Lower leg skin (tissue), 4 donors: ENCODE measurements at regions not wholly inside any gene's neighbourhood (a gene's known extent, or its start where the extent isn't known, plus 50 kb on each side); places are given as distances from the start of the nearest gene placed in this dataset.

Experiments
- DNase-seq, 2 donors: peaks; one replicate each; pipeline ENCODE4 v3.0.0-alpha.2; 2019; ENCODE audit warnings: low spot score in 2 of 2
- H3K4me3 ChIP-seq: fragments of 200-600 bp; sonication (generic); 2 replicates; pipeline ENCODE4 v1.5.1; 2017; ENCODE audit warnings: mild to moderate bottlenecking, low read depth; ENCODE audit not compliant: poor library complexity, severe bottlenecking
- POLR2A ChIP-seq, 2 donors: fragments of 450-650 bp; IDR thresholded peaks; one replicate each; pipeline ENCODE4 v1.6.1; 2016 to 2017; ENCODE audit warnings: antibody characterized with exemption in 2 of 2, mild to moderate bottlenecking in 1 of 2, moderate library complexity in 1 of 2
- WGBS, 2 donors: methylation state at CpG; one replicate each; pipeline ENCODE4 v1.1.5; 2018; 5-methylcytosine and 5-hydroxymethylcytosine counted together
- intact Hi-C: fragments of 100-400 bp; cut with DNase I; formaldehyde crosslinking; loops from one replicate; pipeline ENCODE4 v1.15.0; 2023; ENCODE audit warnings: low total_unique reads
- TF ChIP-seq, protein P1 (sequence below), 3 donors: fragments of 450-650 bp; IDR thresholded peaks; one replicate each; pipeline ENCODE4 v1.5.1; 2016; ENCODE audit warnings: antibody characterized with exemption in 3 of 3, mild to moderate bottlenecking in 3 of 3, moderate library complexity in 2 of 3

DNA sequence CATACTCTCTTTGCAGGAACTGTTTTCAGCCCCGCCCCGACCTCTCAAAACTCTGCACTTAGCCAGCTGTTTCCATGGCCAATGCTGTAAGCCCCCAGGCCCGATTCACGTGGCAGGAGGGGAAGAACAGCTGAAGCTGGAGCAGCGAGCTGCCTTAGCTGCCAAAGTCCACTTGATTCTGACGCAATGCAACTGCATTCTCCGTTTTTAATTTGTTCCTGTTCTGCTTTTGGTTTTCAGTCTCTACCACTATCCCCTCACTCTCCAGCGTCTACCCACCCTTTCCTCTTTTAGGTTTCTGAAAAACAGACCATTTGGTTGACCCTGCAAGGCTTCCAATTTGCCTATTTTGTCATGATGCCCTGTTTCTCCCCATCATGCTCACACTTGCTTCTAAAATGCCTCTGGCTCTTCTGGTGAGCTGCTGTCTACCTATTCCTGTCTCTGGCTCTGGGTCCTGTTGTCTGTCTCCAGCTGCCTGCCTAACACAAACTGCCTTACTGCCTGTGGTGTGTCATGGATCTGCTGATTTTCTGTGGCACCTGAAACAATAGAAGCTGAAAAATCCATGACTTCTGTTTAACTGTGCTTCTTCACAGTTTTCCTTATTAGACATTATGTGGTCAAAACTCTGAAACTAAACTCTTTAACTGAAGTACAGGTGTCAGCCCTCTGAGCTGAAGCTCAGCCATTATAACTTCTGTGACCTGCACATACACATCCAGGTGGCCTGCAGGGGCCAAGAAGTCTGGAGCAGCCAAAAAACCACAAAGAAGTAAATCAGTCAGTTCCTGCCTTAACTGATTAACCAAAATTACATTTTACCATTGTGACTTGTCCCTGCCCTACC, 160.5 kb upstream of the AGTR2 start:
- TF ChIP-seq, protein P1, sequence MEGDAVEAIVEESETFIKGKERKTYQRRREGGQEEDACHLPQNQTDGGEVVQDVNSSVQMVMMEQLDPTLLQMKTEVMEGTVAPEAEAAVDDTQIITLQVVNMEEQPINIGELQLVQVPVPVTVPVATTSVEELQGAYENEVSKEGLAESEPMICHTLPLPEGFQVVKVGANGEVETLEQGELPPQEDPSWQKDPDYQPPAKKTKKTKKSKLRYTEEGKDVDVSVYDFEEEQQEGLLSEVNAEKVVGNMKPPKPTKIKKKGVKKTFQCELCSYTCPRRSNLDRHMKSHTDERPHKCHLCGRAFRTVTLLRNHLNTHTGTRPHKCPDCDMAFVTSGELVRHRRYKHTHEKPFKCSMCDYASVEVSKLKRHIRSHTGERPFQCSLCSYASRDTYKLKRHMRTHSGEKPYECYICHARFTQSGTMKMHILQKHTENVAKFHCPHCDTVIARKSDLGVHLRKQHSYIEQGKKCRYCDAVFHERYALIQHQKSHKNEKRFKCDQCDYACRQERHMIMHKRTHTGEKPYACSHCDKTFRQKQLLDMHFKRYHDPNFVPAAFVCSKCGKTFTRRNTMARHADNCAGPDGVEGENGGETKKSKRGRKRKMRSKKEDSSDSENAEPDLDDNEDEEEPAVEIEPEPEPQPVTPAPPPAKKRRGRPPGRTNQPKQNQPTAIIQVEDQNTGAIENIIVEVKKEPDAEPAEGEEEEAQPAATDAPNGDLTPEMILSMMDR (IDR thresholded peaks at IDR 0.05), result no peak
- TF ChIP-seq POLR2A (IDR thresholded peaks at IDR 0.05), result no peak
- H3K4me3 ChIP-seq, result no peak overlapping the region
- WGBS, 2 donors, result 2 to 11% methylated on average over 8 of the region's 8 CpGs
- no peak for DNase-seq
- intact Hi-C loops, result no loop called here

DNA sequence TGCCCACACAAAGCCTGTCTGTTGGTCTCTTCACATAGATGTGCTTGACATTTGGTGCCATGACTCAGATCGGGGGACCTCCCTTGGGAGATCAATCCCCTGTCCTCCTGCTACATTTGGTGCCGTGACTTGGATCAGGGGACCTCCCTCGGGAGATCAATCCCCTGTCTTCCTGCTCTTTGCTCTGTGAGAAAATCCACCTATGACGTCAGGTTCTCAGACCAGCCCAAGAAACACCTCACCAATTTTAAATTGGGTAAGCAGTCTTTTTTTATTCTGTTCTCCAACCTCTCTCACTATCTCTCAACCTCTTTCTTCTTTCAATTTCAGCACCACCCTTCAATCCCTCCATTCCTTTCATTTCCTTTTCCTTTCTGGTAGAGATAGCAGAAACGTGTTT, 159.6 kb upstream of the AGTR2 start:
- no peak overlapping the region for H3K4me3 ChIP-seq
- no peak for TF ChIP-seq POLR2A (IDR thresholded peaks at IDR 0.05)
- TF ChIP-seq, protein P1 (IDR thresholded peaks at IDR 0.05), result no peak
- intact Hi-C loops, result no loop called here
- 77 to 78% methylated on average over 5 of the region's 5 CpGs for WGBS, 2 donors
- DNase-seq, result no peak

DNA sequence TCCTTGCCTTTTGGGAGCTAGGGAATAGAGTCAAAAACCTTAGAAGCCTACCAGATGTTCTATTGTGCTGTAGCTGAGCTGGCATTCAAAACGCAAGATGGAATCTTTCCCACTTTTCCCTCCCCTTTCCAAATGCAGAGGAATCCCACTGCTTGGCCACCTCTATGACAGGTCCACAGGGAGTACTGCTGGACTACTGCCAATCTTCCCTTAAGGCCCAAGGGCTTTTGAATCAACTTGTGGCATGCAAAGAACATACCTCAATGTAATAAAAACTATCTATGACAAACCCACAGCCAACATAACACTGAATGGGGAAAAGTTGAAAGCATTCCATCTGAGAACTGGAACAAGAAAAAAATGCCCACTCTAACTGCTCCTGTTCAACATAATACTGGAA, 139.2 kb upstream of the AGTR2 start:
- H3K4me3 ChIP-seq, result no peak overlapping the region
- WGBS, 2 donors, result 42 to 52% methylated on average over 1 of the region's 1 CpG
- TF ChIP-seq, protein P1 (IDR thresholded peaks at IDR 0.05), result no peak
- TF ChIP-seq POLR2A (IDR thresholded peaks at IDR 0.05), result no peak
- DNase-seq, result no peak
- intact Hi-C loops, result no loop called here
